Gastroesophageal sphincter (tissue), 3 donors: ENCODE measurements at regions not wholly inside any gene's neighbourhood (a gene's known extent, or its start where the extent isn't known, plus 50 kb on each side); places are given as distances from the start of the nearest gene placed in this dataset.

ENCODE experiments used
- CTCF ChIP-seq, 4 experiments: fragments of 200-600 bp in 2 of 4; fragments of 450-650 bp in 2 of 4; sonication (generic) in 1 of 4; IDR thresholded peaks; one replicate each; pipeline ENCODE4 v1.5.1; 2017 to 2019; ENCODE audit warnings: antibody characterized with exemption in 4 of 4, mild to moderate bottlenecking in 2 of 4, moderate library complexity in 2 of 4
- POLR2A ChIP-seq, 2 donors: fragments of 450-650 bp; IDR thresholded peaks; one replicate each; pipeline ENCODE4 v1.6.1; 2017; ENCODE audit warnings: antibody characterized with exemption in 2 of 2, mild to moderate bottlenecking in 2 of 2, moderate library complexity in 1 of 2
- POLR2AphosphoS5 ChIP-seq: sonication (generic); formaldehyde crosslinking; IDR thresholded peaks from one replicate; pipeline ENCODE4 v1.6.1; 2017; ENCODE audit warnings: antibody characterized with exemption

- TF ChIP-seq POLR2A (IDR thresholded peaks at IDR 0.05) (no peak), CTCF (IDR thresholded peaks at IDR 0.05) (no peak), POLR2AphosphoS5 (no peak)
Observed at GRCh38 chrX:26373829-26374228, 157.9 kb downstream of the MAGEB5 start.
